ENCODE measurements at regions not wholly inside any gene's neighbourhood (a gene's known extent, or its start where the extent isn't known, plus 50 kb on each side); places are given as distances from the start of the nearest gene placed in this dataset.
"Not testable (repeated sequence)": the region's sequence is repeated elsewhere in the genome, so short reads cannot be mapped to it uniquely, and the experiment has no call there.

DNA sequence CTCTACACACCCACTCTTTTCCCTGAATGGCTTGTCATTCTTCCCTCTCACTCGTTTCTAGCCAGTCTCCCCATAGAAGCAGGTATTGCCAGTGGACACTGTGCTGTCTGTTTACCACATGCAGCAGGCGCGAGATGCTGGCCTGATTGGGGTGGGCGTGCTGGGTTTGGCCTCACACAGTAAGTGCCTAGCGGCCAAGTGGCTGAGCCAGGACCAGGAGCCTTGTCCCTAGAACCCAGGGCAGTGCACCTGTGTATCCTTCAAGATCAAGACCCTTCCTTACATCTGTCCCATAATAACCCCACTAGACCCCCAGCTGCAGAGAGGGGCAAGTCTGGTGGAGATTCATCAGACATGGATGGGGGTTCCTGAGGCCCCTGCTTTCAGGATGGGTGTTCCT, 112.8 kb upstream of the IRX4 start:
- DNase-seq (ENCODE audit: low read depth in 2 of 2), result no peak

DNA sequence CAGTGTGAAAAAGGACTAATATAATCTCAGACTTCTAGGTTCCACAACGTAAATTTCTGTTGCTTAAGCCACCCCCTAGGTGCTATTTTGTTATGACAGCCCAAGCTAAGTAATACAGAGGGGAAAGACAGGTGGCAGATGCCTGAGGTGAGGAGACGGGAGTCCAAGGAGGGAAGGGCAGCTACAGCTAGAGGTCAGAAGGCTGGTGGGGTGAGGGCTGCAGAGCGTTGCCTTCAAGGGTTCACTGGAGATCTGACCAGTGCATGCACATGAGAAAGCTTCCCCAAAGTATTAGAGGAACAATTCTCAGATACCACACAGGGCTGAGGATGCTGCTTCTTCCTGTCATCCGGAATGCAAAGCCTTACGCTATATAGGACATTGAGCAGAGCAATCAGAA, 104.7 kb upstream of the IRX4 start:
- DNase-seq (ENCODE audit: low read depth in 2 of 2), result no peak

DNA sequence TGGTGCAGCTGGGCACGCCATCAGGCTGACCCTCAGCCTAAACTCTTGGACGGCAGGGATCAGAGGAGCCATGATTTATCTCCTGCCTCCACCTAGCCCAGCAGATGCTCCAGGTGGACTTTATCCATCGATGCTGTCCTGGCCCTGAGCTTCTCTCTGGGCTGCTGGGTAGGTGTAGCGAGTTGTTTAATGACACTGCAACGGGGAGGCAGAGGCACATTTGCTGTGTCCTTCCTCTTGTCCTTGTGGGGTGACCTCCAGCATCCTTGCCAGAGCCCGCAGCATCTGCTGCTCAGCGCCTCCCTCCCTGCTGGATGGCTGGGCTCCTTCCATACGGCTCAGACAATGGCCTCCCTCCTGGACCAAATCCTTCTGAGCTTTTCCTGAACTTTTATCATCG, 103.1 kb upstream of the IRX4 start:
- DNase-seq (ENCODE audit: low read depth in 2 of 2), result no peak

DNA sequence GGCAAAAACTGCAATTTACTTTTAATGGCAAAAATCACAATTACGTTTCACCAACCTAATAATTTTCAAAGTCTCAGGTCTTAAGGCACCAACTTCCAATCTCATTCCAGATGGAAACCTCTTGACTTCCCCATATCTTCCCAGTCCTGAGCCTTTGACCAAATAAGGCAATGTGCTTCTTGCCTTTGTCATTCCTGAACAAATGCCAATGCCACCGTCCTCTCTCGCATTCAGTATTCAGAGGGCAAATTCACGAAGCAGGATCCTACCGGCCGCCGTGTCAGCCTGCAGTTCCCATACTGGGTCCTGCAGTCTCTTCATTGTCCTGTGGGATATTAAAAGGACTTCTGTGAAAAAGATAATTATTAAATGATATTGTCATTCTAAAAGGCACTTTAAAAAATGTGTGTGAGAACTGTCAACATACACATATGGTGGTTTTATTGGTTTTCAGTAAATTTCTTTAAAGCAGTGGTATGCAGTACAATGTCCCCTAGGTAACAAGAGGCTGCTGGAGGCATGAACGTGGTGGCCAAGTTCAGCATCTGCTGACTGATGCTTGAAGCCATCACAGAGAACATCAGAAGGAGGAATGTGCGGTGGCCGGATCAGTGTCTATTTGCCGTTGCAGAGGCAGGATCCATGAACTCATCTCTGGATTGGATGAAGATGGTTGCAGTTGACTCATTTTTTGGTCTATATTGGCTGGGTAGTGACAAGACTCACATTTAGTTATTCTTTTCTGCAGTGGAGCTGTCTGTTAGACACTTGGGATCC, 101.4 kb upstream of the IRX4 start:
- no peak for DNase-seq (ENCODE audit: low read depth in 2 of 2)

DNA sequence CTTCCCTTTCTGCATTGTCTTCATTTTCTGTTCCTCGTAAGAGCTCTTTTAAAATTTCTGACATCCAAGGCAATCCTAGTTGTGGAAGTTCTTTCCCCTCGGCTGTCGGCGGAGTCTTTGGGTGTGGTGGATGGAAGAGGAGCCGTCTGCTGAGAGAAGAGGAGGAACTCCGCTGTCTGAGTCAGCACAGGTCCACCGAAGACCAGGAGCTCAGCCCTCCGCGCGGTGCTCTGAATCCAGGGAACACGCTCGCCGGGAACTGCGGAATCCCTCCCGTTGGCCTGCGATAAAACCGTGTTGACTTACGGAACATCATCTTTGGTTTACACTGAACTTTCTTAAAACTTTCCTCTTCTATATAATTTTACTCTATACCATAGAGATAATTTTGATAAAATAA, 100.7 kb upstream of the IRX4 start:
- DNase-seq (ENCODE audit: low read depth in 2 of 2), result no peak

DNA sequence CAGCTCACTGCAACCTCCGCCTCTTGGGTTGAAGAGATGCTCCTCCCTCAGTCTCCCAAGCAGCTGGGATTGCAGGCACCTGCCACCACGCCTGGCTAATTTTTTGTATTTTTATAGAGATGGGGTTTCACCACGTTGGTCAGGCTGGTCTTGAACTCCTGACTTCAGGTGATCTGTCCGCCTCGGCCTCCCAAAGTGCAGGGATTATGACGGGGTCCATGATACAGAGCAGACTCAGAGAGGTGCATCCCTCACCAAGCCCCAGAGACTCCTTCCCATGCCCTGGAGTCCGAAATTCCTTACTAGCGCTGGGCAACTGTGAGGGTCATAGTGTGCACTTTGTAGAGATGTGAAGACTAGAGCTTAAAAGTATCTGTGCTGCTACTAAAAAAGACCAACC, 99.8 kb upstream of the IRX4 start:
- not testable (repeated sequence) for DNase-seq (ENCODE audit: low read depth in 2 of 2)

DNA sequence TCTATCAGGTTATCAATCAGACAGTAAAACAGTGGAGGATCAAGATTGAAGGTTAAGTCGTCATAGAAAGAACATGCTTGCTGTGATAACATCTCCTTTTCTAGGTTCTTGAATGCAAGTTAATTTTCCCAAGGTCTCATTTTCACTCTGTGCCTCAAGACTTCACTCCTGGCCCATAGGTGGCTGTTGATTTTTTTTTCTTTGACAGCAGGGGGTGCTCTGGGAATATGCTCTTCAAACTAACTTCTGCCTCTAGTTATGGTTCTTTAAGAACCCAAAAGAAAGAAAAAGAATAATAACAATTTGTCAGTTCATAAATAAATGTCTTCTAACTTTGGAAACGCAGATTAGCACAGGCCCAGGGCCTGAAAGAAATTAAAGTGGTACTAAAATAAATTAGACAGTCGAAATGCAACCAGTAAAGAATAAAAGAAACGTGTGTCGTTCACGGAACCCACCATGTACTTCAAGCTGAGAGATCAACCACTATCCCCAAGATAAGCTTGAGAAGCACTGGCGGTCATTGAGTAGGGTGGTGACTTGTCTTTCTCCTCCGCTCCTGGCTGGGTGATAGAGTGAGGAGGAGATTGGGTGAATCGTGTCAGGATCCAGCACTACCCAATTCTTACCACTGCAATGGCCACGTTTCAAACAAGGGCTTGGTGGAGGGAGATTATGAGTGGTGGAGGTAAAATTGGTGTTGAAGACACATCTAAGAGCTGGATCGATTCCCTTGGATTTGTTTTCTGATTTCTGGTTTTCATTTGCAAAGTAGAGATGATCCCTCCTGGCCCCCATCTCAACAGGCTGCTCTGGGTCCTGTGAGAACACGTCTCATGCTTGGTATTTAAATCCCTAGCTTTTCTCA, 93.4 kb upstream of the IRX4 start:
- no peak for DNase-seq (ENCODE audit: low read depth in 2 of 2)

DNA sequence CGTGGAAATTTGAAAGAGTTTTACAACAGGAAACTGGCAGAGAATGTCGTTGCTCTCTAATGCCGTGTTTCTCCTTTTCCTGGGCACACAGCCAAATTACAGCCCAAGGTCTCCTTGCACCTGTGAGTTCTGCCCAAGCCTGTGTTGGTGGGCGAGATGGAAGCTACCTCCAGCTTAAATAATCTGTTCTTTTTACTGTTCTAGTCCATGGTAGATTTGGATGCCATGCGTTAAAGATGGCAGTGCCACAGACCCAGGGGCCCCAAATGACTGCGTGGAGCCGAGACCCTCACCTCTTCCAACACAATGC, 92.6 kb upstream of the IRX4 start:
- no peak for DNase-seq (ENCODE audit: low read depth in 2 of 2)

DNA sequence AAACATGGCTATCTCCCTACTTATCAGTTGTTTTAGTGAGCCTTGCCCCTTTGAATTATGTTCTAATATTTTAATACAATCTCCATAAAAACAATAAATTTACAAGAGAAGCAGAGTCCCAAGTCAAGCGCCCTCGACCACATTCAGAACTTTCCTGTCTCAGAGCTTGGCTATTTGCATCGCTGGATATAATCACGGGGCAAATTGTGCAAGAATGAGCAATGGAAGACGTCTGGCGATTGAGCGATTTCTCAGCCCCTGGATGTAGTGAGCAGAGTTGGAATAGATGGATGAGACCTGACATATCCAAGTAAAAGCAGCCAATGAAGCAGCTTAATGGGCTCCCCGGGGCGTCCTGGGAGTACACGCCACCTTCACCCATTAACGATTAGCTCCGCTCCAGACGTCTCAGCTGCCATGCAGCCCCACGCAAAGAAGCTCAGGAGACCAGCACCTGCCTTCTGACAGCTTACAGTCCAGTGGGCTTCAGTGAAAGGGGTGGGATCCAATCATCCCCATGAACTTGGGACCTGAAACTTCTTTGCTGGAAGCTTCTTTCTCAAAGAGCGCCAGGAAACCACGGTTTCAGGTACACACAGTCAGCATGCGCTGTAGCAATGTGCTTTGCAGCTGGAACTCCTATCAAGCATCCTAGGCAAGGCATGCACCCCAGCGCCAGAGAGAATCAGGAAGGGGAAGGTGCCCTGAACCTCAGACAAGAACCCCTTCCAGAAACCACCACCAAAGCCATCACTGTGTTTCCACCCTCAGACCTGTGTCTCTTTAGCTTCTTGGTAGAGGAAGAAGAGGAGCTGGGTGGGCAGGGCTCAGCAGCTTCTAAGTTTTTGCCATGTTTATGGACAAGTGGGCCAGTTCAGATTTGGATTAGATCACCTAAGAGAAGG, 92.0 kb upstream of the IRX4 start:
- DNase-seq (ENCODE audit: low read depth in 2 of 2), result no peak

DNA sequence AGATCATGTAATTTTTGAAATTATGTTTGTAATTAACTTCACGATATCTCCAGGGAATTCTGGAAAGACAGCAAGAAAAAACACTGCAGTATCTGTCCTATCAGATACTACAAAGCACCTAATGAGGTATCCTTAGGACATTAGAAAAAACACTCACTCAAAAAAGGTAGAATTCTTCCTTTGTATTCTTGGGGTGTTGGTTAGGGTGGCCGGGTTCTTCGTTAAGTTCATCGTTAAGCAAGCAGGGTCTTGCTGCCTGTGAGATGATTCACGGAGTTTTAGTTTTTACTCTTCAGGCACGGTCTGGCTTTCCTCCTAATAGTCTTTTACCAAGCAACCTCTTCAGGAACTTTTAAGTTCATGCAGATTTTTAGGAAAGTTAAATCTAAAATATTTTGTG, 91.4 kb upstream of the IRX4 start:
- no peak for DNase-seq (ENCODE audit: low read depth in 2 of 2)

DNA sequence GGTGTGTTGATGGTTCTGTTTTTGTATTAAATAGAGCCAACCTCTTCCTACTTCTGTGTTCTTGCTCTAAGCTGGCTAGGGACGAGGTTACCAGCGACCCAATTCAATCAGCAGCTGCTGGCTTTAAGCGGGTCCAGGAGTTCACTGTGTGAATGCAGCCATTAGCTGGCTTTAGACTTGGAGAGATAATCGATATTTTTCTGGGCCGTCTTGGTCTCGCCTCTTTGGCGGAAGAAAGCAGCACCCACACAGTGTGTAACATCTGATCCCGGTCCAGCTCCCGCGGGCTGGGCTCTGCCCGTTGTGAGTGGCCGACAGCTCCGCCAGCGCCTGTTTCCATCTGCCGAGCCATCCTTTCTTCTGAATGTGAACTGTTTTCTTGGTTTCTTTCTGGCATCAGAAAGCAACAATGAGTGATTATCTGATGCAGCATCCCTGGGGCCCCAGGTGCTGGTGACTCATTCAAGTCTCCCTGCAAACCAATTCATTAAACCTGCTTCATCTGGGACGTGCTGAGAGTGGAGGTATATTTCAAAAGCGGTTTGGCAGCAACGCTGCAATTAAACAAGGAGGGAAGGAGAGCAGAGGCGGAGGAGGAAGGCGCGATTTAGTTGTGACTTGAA, 90.8 kb upstream of the IRX4 start:
- no peak for DNase-seq (ENCODE audit: low read depth in 2 of 2)

DNA sequence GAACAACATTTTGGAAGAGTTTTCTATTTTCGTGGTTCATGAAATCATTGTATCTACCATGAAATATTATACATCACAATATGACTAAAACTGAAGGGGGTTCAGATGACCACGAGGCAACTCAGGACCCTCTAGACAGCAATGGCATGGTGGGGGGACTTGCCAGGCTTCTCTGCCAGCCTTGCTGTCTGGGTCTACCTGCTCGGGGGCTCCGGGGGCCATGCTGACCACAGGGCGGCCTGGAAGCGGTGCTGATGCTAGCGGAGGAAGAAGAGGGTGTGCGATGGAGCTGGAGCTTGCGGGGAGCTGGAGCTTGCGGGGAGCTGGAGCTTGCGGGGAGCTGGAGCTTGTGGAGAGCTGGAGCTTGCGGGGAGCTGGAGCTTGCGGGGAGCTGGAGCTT, 89.2 kb upstream of the IRX4 start:
- no peak for DNase-seq (ENCODE audit: low read depth in 2 of 2)

DNA sequence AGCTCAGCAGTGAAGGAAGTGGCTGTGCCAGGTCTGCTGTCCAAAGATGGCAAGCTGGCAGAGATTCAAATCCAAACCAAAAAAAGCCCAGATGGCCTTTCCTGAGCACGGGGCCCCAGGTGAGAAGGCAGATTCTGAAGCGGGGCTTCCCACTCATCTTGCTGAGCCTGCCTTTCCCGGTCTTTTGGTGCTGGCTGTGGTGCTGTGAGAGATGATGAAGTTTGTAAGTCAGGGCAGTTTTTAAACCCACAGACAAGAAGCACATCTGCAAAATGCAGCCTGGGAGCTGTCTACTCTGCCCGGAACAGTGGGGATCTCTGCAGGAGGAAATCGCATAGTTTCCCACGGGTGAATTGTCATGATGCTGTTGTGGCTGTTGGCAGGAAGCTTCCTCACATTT, 85.0 kb upstream of the IRX4 start:
- DNase-seq (ENCODE audit: low read depth in 2 of 2), result no peak

DNA sequence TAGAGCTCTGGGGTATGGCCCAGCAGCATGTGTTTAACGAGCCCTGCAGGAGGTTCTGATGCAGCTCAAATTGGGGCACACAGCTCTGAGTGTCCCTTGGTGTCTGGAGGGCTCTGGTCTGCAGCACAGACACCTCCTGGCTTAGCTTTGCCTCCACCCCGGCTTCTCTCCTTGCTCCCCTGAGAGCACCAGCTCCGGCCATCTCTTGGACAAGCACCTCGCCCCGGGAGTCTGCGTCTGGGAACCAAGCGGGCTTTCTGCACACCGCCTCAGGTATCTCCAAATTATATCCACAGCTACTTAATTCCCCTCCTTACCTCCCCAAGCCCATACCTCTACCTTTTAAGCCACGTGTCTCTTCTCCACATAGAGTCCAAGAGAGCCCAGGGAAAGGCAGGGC, 83.7 kb upstream of the IRX4 start:
- DNase-seq (ENCODE audit: low read depth in 2 of 2), result no peak

DNA sequence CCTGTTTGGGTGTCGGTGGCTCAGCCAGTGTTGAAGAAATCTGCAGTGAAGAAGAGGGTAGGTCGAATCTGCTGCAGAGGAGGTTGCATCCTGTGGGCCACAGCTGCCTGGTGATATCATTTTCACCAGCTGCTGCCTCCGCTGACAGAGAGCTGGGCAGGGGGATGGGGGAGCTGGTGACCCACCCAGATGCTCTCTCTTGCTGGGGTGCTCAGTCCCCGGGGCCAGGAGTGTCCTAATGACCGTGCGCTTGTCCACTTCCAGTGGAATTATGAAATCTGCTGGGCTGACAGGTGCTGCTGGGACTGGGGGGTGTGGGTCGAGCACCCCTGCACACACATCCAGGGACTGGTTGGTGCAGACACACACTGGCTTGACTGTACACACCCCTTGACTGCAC, 83.2 kb upstream of the IRX4 start:
- DNase-seq (ENCODE audit: low read depth in 2 of 2), result no peak

DNA sequence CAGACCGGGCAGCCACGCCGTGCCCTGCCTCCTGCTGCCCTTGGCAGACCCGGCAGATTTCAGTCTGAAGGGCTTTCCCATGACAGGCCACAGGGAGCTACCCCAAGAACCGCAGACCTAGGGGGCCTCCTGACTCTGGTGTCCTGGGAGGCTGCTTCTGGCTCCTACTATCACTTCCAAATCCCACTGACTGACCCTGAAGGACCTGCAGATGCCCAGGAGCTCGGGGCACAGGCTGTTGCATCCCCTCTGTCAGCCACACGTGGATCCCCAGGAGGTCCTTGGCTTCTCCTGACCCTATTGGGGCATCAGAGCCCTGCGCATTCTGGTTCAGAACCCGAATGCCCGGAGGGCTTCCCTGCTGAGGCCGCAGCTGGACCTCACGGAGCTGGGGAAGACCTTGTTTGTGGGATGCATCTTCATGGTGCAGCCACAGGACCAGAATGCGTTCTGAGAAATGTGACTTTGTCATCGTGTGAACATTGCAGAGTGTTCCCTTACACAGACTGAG, 81.3 kb upstream of the IRX4 start:
- no peak for DNase-seq (ENCODE audit: low read depth in 2 of 2)

DNA sequence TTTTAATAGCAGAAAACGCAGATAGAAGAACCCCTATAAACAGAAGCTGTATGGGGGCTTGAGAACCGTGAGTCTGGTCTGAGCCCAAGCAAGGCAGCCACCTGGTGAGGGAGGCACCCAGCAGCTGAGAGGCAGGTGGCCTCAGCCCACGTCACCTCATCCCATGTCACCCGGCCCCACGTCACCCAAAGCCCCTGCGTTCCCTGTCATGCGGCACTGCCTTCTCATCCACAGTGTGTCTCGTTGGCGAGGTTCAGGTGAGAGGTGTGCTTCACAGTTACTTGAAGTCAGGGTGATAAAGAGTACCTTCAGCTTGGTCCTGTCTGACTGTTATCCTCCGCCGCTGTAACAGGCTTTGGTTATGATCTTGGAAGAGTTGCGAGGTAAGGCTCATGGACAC, 80.6 kb upstream of the IRX4 start:
- DNase-seq (ENCODE audit: low read depth in 2 of 2), result no peak

DNA sequence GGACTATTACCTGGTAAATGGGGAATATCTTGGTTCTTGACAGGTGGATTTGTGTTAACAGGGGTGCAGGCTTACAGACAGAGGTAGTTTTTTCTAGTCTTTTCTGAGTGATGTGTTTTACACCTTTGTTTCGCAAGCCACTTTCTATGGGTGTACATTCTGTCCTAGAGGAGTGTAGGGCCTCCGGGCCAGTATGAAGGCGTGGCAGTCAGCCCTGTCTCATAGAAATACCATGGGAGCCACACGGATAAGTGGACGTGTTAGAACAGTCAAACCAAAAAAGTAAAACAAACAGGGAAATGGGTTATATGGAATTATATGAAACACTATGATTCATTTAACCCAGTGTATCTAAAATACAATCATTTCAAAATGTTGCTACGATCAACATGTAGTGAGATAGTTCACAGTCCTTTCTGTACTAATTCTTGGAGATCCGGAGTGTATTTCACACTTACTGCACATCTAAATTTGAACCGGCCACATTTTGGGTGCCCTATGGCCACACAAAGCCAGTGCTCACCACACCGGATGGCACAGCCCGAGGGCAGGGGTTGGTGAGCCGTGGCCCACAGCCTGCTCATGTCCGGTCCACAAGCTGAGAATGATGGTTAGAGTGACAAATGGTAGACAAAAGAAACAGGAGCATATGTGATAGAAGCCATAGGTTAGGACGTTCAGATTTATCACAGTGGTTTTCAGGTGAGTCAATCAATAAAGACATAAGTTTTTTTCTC, 80.1 kb upstream of the IRX4 start:
- DNase-seq (ENCODE audit: low read depth in 2 of 2), result no peak

DNA sequence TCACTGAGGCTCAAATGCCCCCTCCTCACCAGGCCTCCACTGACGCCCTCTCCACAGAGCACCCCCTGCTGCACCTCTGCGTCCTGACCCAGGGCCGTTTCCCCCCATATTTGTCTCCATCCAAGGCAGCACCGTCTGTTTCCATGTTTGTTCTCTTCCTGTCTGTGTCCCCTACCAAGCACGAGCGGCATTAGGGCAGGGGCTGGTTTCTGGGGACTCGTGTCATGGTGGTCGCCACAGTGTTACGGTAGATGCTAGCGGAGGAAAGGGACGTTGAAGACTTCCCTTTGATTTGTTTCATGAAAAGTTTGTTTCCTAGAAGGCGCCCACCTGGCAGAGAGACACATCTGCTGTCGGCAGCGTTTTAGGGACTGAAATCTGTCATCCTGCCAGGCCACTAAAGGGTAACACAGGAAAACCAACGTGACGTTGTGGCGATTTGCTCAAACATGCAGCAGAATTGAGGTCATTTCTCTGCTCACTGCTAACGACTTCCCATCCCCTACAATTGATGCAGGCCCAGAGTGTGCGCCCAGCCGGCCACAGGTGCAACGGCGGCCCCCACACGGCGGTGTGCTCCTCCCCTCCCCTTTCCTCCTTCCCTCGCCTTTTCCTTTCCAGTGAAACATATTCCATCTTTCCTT, 79.3 kb upstream of the IRX4 start:
- DNase-seq (ENCODE audit: low read depth in 2 of 2), result no peak

DNA sequence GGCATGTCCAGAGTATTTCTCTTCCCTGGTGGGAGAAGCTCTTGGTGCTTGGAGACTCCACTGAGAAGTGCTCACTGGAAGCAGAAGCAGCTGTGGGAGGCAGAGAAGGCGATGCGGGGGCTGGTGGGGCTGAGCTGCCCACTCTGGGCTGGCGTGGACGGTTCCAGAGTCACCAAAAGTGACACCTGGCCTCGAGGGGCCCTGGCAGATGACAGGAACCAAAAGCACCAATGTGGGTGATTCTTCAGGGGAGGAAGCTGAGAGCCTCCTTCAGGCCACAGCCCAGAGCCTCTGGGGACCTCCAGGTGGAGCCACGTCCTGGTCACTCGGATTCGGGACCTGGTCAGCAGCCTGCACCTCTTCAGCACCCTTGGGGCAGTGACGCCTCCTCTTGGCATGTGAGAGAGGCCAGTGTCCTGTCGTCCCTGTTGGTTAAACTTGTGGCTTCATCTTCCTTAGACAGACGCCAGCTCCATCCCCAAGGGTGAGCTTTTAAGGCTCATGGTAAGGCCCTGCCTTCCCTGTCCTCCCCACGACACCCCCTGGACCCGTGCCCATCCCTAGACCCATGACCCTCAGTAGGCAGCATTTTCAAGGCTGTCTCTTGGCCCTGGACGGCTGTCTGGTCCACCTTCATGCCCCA, 78.7 kb upstream of the IRX4 start:
- DNase-seq (ENCODE audit: low read depth in 2 of 2), result no peak

Measured in dermis microvascular lymphatic vessel endothelial cell (primary cell).